HG03060 (cell line): ENCODE measurements at regions not wholly inside any gene's neighbourhood (a gene's known extent, or its start where the extent isn't known, plus 50 kb on each side); places are given as distances from the start of the nearest gene placed in this dataset.
"Not testable (repeated sequence)": the region's sequence is repeated elsewhere in the genome, so short reads cannot be mapped to it uniquely, and the experiment has no call there.

Experiments
- ATAC-seq: cut with Tn5 transposase; IDR thresholded peaks from one replicate; pipeline ENCODE4 v1.9.1; 2021; ENCODE audit warnings: low read depth, moderate number of reproducible peaks; ENCODE audit not compliant: unreplicated experiment

DNA sequence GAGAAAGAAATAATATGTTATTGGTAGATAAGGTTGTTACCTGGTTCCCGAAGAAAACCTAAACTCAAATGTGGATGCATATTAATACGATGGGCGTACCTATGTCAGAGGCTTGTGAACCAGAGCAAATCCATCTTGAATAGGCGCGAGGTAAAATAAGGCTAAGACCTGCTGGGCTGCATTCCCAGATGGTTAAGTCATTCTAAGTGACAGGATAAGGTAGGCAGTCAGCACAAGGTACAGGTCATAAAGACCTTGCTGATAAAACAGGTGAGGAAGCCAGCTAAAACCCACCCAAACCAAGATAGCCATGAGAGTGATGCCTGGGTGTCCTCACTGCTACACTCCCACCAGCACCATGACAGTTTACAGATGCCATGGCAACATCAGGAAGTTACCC lies 1400.1 kb downstream of the CDH8 start:
- ATAC-seq = no peak

DNA sequence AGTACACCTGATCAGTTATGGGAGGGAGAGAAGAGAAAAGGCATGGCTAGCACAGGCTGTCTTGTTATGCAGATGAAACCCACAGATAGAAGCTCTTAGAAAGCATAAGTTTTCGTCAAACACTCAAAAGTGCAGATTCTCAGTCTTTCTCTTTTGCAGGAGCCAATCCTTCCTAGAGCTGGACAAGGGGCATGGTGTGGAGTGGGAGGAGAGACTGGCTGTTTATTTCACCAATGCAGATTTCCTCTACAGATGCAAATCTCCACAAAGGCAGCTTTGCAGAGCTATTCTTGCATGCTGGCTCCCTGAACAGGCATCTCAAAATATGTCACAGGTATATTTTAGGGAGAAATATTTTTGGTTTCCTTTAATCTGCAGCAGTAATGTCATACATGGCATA lies 1400.7 kb downstream of the CDH8 start:
- no peak for ATAC-seq

DNA sequence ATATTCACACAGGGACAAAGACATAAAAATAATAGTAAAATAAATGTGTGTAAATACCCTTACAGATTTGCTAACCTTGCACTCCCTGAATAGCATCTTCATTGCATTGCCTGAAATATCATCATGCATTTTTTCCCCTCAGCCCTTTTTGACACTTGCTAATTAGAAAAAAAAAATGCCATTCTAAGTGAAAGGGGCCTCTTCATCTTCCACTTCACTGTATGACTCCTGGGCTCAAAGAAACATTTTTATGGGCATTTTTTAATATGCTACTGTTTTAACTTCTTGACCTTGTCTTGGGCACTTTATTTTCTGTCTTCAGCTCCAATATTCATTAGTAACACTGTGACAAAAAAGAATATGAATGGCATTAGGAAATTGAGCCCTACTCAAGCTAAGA lies 1424.4 kb downstream of the CDH8 start:
- ATAC-seq = no peak

DNA sequence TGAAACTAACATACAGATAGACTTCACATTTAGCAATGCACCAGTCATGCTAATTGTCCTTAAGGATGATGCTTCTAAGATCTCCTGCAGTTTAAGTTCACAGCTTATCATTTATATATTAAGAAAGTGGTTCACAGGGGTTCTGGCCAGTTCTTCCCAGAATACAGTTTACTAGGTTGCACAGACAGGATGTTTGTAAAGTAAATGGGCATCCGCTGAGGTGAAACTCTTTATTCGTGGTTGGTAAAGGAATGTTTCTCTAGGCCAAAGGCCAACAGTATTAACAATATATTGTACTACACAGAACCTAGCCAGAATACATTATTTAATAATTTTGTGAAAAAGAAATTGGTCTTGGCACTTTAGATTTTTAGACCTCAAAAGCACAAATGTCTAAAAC lies 1427.3 kb downstream of the CDH8 start:
- ATAC-seq = no peak

DNA sequence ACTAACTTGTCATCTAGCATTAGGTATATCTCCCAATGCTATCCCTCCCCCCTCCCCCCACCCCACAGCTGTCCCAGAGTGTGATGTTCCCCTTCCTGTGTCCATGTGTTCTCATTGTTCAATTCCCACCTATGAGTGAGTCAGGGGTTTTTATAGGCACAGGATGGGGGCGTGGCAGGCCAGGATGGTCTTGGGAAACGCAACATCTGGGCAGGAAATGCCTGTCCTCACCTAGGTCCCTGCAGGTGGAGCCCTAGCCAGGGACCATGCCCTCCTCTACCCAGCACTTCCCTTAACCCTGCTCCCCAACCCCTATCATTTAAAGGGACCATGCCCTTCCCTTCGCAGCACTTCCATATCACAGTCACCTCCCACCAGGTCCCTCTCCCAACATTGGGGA lies 1430.6 kb downstream of the CDH8 start:
- not testable (repeated sequence) for ATAC-seq

DNA sequence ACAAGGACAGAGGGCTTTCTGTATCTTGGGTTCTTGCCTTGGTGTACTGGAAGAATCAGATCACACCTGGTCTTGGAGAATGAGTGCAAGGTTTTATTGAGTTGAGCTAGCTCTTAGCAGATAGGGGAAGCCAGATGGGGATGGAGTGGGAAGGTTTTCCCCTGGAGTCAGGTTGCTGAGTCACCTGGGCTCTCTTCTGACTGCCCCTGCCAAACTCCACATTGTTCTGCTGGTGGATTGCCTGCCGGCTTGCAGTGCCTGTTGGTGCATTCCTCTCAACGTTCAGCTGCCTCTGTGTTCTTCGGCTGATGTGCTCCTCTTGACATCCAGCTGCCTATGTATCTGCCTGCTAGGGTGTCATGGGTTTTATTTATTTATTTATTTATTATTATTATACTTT lies 1431.1 kb downstream of the CDH8 start:
- ATAC-seq = no peak

DNA sequence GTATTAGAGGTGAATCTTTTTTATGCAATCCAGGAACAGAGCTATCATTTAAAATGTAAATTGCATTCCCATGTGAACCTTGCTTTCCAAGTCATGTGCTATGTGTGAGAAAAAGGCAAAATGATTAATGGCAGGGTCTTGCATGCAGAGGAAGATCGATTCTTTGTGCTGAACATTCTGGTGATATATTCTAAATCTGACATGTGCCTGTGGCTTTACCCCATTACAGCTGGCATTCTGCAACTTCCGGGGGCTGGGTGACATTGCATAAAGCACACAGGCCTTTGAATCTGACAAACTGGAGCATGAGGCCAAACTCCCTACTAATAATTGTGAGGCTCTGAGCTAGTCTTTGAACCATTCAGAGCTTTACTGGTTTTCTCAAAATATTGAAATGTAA lies 1449.7 kb downstream of the CDH8 start:
- ATAC-seq = no peak

DNA sequence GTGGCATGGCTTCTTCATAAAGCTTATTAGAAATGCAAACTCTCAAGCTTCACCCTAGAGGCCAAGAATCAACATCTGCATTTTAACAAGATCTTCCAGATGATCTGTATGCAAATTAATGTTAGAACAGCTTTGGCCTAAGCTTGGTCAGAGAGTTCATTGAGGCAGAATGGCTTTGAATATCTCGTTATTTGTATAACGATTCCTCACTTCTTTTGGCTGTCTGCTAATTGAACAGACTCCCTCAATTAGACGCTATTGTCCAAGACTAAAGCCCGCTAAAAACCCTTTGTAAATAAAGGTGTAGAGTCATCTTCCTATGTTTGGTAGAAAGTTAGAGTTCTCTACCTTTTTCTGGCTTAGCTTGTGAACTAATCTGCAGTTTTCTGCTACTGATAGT lies 1453.7 kb downstream of the CDH8 start:
- no peak for ATAC-seq

DNA sequence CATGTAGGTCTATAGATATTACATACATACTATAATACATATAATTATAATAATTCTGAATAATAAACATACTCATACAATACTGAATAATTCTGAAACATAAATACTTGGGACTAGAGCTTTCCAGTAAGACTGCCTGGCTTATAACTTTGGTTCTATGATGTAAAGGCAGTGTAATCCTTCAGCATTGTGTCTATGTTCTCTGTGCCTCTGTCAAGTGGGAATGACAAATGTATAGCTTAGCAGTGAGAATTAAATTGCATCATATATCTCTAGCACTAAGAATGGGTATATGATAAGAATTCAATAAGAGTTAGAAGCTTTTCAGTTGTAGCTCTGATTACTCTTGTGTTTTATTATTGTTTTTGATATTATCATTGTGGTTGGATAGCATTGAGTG lies 1469.3 kb downstream of the CDH8 start:
- no peak for ATAC-seq

DNA sequence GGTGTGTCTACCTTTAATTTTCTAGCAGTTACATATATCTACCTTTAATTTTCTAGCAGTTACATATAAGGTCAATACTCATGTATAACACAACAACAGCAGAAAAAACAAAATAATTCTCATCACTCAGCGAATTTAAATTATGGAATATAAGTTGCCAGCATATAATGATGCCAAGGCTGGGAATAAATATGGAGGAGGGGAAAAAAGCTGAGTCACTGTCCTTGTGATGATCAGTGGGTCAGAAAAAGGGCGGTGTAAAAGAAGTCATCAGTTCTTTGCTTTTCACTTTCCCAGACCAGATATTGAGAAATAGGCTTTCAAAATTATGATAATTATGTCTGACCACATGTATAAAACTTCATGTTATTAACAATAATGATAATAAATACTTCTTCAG lies 1471.7 kb downstream of the CDH8 start:
- no peak for ATAC-seq

DNA sequence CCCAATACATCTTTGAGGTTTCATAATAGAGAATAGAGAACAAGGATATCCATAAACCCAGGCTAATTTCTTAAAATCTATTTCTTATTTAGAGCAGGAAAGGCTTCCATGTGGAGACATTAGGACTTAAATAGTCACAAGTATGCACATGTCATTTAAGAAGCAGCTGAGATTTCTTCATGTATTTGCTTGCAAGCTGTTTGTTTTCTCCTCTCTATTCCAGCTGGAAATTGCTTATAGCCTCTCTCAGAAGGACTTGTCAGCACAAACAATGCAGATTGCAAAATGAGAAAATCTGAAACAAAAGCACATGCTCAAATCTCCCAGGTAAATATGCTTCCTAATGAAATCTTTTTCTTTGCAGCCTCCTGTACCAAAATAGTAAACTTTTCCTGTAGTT lies 1473.1 kb downstream of the CDH8 start:
- no peak for ATAC-seq

DNA sequence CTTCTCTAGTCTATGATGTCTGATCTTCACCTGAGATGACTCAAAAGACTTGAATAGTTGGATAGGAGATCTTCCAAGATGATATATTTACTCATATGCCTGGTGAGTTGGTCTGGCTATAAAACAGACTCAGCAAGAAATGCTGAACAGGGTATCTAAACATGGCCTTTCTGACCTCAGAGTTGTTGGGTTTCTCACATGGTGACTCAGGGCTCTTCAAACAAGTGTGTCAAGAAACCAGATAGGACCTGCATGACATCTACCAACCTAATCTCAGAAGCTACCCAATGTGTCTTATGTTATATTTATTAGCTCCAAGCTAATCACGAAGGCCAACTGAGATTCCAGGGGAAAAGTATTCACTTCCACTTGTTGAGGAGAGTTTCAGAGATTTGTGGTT lies 1477.3 kb downstream of the CDH8 start:
- ATAC-seq = no peak

DNA sequence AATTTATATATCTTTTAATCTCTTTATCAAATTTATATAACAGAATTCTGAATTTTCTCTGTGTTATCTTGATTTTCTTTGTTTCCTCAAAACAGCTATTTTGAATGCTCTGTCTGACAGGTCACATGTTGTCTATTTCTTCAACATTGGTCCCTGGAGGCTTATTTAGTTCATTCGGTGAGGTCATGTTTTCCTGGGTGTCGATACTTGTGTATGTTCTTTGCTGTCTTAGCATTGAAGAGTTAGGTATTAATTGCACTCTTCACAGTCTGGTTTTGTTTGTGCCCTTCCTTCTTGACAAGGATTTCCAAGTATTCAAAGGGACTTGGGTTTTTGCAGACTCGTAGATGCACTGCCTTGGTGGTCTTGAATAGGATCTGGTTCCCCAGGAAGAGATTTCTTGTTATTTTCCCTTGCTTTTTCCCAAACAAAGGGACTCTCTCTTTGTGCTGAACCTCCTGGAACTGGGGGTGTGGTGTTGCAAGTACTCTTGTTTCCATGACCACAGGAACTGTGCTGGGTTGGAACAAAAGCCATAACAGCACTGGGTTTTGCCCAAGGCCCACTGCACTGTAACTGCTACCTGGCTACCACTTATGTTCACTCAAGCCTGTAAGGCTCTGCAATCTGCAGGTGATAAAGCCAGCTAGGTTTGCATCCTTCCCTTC lies 1483.0 kb downstream of the CDH8 start:
- no peak for ATAC-seq

DNA sequence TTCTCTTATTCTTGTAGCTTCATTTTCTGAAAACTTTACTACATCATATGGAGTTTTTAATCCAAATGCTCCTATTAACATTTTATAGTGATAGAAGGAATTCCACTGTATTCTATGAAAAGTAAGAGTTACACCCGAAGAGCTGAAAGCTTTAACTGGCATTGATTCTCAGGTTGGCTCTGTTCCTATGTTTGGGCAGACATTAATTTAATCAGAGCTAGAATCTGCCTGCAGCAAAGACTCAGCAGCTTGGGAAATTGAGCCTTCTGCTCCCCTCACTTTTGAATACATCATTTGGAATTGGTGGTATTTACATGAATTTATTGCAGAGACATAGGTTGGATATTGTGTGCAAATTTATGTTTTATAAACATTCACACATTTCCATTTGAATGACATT lies 1494.7 kb downstream of the CDH8 start:
- ATAC-seq = no peak

DNA sequence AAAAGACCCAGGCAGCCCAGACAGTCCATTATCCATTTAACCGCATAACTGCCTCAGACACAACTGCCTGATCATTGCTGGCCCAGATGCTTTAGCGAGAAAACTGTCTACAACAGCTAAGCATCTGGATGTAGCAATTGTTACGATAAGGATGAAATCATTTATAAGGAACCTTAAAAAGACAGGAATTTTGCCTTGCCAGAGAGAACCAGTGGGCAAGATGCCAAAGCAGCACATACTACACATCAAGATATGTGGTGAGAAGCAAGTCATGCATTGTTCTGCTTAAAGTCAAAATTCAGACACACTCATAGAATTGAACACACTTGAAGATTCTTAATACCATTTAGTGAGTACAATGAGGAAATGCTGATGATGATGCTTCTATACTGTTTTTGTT lies 1525.3 kb downstream of the CDH8 start:
- no peak for ATAC-seq

DNA sequence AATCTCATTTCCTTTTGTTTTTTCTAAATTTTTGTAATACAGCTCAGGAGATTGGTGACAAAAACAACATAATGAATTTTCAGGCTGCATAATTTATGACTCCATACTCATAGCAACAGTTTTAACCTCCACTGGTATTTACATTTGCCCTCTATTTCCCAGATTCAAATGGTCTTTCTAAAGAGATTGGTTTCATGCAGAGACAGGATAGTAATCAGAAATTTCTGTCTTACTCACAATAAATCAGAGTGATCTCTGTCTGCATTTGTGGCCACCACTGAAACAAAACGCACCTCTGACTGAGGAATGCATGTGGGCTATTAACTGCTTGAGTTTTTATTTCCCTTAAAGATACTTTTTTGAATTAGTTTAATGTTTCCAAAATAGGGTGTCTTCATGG lies 1526.0 kb downstream of the CDH8 start:
- no peak for ATAC-seq

DNA sequence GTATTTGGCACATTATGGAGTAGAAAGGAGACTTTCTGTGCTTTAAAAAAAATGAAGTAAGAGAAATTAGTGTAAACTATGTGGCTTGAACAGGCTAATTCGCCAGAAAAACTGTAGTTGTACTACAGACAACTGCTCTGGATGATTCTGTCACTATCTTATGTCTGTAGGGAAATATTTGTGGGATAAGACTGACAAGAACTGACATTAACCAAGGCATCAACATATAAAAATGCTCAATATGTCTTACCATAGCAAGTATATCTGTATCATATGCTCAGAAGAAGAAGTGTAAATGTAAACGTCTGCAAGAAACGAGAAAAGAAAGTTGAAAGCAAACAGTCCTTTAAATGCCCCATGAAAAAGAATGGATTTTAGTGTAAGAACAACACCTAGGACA lies 1545.0 kb downstream of the CDH8 start:
- ATAC-seq = no peak

DNA sequence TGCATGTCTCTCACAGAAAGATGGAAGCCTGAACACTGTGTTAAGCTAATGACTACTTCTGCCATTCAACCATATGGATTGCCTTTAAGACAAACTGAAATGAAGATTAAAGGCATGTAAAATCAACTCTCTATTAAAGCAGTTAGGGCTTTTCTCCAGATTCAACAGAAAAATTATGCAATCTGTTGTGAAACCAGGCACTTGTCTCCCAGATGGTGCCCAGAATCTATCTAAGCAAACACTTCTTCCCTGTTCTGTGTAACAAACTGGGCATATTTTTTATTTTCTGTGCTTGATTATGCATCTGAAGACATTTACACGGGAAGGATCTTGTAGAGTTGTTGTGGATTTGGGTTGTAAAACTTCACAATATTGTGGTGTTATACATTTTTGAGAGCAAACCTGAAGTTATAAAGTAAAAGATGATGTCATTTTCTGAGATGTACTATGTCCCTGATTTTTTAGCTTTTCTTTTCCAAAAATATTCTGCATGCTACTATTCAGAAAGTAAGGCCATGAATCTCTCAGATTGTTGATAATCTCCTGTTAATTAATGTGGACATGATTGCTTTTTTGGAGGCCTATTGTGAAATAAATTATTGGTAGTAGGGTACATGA lies 1550.3 kb downstream of the CDH8 start:
- ATAC-seq = no peak

DNA sequence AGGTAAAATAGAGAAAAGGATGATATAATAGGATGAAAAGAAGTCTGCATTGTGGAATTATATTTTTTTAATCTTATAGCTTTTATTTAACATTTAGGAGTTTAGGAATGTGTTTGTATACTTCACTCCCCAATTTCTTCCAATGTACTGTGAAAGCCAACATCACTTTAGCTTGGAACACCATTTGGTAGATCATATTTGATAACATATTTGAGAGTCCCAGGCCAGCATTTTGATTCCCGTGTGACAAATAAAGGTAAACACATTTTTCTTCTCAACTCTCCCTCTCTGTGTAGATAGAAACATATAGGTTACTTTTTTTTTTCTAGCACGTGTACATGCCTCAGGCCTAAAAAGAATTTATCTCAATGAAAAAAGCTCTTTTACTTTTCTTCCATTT lies 1551.3 kb downstream of the CDH8 start:
- ATAC-seq = no peak

DNA sequence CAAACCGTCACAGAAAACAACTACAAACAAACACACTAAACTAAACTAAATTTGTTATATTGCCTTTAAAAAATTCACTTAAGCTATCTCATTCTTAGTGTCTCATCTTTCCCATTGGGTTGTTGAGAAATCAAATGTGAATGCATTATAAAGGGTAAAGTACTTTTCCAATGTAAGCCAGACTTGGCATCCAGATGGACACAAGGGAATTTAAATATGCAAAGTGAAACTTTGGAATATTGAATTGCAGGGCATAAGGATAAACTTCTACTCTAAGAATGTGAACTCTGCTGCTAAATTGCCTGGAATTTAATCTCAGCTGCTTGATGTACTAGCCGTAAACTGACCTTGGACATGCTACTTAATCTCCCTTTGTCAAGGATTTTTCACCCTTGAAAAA lies 1554.6 kb downstream of the CDH8 start:
- ATAC-seq = no peak

DNA sequence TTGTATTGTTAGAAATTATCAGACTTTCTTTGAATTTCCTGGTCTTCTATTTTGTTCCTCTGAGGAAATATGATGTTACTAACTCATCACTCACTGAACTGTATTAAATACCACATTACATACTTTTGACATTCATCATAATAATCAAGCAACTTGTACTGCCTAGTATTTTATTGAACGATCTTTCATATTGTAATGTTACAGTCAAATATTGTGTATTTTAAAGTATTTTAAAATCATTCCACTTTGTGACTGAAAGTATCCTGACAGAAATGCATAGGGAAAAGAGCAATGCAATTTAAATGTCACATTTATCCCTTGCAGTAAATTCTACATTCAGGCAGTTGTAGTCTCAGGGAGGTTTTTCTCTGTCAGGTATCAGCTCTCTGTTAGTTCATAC lies 1557.4 kb downstream of the CDH8 start:
- ATAC-seq = no peak

DNA sequence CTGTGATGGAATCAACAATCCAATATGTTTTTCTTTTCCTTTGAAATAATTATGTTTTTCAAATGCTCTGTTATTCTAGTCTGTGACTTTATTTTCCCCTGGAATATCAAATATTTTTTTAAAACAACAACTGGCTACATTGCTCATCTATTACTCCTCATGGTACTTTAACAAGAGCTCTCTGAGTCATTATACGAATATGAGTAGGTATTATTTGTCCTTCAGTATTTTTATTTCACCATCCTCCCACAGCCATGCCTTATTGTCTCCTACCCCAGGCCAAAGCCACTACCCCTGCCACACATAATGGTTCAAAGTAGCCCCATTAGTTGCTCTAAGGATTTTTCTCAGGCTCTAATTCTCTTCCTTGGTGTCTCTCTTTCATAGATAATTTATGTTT lies 1572.3 kb downstream of the CDH8 start:
- no peak for ATAC-seq

DNA sequence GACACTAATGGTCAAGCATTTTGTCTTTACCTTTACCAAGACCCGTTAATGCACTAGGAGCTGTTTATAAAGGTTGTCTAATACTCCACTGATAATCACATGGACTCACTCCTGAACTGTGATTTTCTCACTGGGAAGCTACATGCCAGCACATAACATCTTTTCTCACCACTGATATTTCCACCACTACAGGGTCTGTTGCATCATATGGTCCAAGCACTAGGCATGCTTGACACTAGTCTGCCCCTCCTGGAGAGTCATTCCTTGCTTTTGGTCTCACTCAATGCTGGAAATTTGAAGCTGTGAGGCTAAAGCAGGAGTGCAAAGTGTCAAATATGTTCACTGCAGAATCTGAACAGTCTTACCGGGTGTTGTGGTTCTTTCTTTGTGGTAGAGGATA lies 1576.8 kb downstream of the CDH8 start:
- ATAC-seq = no peak
